T-cell (primary cell): ENCODE measurements at regions not wholly inside any gene's neighbourhood (a gene's known extent, or its start where the extent isn't known, plus 50 kb on each side); places are given as distances from the start of the nearest gene placed in this dataset.

Experiments
- ATAC-seq, 4 experiments: fragments of 200-7000 bp in 3 of 4; fragments of 150-1000 bp in 1 of 4; cut with Tn5 transposase; replicated peaks in 1 of 4; 1 replicate in 3 of 4; 2 replicates in 1 of 4; pipeline ENCODE4 v1.10.0; 2021; ENCODE audit warnings: moderate library complexity in 3 of 4, mild to moderate bottlenecking in 2 of 4, moderate number of reproducible peaks in 1 of 4
- CTCF ChIA-PET, 2 donors: fragments of 300-600 bp; sonication (Branson Sonifier 250); formaldehyde crosslinking; loops; one replicate each; lab custom pipeline; 2022; ENCODE audit warnings: antibody characterized with exemption in 2 of 2; lab: Charles Lee
- POLR2A ChIA-PET, 2 donors: fragments of 300-600 bp; sonication (Branson Sonifier 250); formaldehyde crosslinking; loops; one replicate each; lab custom pipeline; 2022; ENCODE audit warnings: antibody characterized with exemption in 2 of 2; lab: Charles Lee
- DNase-seq, 35 experiments: peaks; one replicate each; pipeline versions ENCODE4 v3.0.0 to v3.0.0-alpha.2; 2013 to 2023
- H3K27ac ChIP-seq: one replicate; pipeline ENCODE4 v1.5.1; 2013; ENCODE audit warnings: low read length
- H3K27me3 ChIP-seq, 2 experiments: replicated peaks in 1 of 2; 1 replicate in 1 of 2; 2 replicates in 1 of 2; pipeline versions ENCODE4 v1.6.1 to v1.7.0; 2013; ENCODE audit warnings: low read length in 1 of 2, mixed read lengths in 1 of 2; ENCODE audit not compliant: control insufficient read depth in 2 of 2, insufficient read depth in 2 of 2; ENCODE audit errors: extremely low read depth in 1 of 2
- H3K36me3 ChIP-seq, 2 donors: 1 replicate in 1 of 2; 2 replicates in 1 of 2; pipeline versions ENCODE4 v1.6.1 to v1.7.0; 2013; ENCODE audit warnings: low read length in 1 of 2; ENCODE audit not compliant: control insufficient read depth in 2 of 2, insufficient read depth in 1 of 2; ENCODE audit errors: extremely low read depth in 1 of 2
- H3K4me1 ChIP-seq, 2 experiments: 1 replicate in 1 of 2; 2 replicates in 1 of 2; pipeline versions ENCODE4 v1.6.1 to v1.7.0; 2013; ENCODE audit warnings: low read length in 2 of 2, mixed read lengths in 1 of 2; ENCODE audit not compliant: insufficient read depth in 2 of 2, control insufficient read depth in 1 of 2; ENCODE audit errors: extremely low read depth in 1 of 2
- H3K4me3 ChIP-seq, 2 donors: 1 replicate in 1 of 2; 2 replicates in 1 of 2; pipeline versions ENCODE4 v1.5.1 to v1.7.0; 2013; ENCODE audit warnings: mild to moderate bottlenecking in 2 of 2, low read length in 1 of 2, moderate library complexity in 1 of 2; ENCODE audit not compliant: control insufficient read depth in 1 of 2; ENCODE audit errors: extremely low read depth in 1 of 2
- H3K9me3 ChIP-seq: 2 replicates; pipeline ENCODE4 v1.7.0; 2013
- H3K27ac Mint-ChIP-seq, 2 donors: one replicate each; pipeline ENCODE4 v1.8.0; 2020 to 2021; ENCODE audit warnings: mild to moderate bottlenecking in 2 of 2, mixed read lengths in 2 of 2
- H3K27me3 Mint-ChIP-seq, 2 donors: one replicate each; pipeline ENCODE4 v1.8.0; 2021 to 2022; ENCODE audit warnings: mixed read lengths in 2 of 2
- H3K36me3 Mint-ChIP-seq: one replicate; pipeline ENCODE4 v1.8.0; 2021; ENCODE audit warnings: mixed read lengths
- H3K4me1 Mint-ChIP-seq, 3 donors: one replicate each; pipeline ENCODE4 v1.8.0; 2020 to 2022; ENCODE audit warnings: mixed read lengths in 3 of 3, mild to moderate bottlenecking in 1 of 3
- H3K4me3 Mint-ChIP-seq, 3 donors: one replicate each; pipeline ENCODE4 v1.8.0; 2020 to 2022; ENCODE audit warnings: mild to moderate bottlenecking in 3 of 3, mixed read lengths in 3 of 3, moderate library complexity in 3 of 3
- H3K9me3 Mint-ChIP-seq, 3 donors: one replicate each; pipeline ENCODE4 v1.8.0; 2020 to 2022; ENCODE audit warnings: mixed read lengths in 3 of 3
- WGBS: methylation state at CpG from one replicate; pipeline ENCODE4 v1.1.5; 2013; ENCODE audit warnings: missing lambda C conversion rate; ENCODE audit not compliant: insufficient coverage; 5-methylcytosine and 5-hydroxymethylcytosine counted together

- ATAC-seq: no peak
- no peak overlapping the region for H3K4me3 ChIP-seq
- CTCF ChIA-PET: interaction anchor here in 1 of 2 donors (0.6 kb wide), 2 partner anchors 8 to 9 kb away, joined by 3 to 4 read pairs; no protein-coding TSS in a partner anchor
- Mint-ChIP-seq H3K4me3 (no peak overlapping the region), H3K9me3 (no peaks in the 10 kb centered on the region), H3K27me3 (peaks cover 30 to 31% of the 10 kb centered on the region in 2 donors), H3K27ac (no peak overlapping the region), H3K4me1 (peaks cover 11 to 19% (median 13%) of the 10 kb centered on the region in 3 donors), H3K36me3 (no peaks in the 10 kb centered on the region)
- peaks cover 0 to 15% of the 10 kb centered on the region in 2 experiments for H3K4me1 ChIP-seq
- H3K27ac ChIP-seq: no peak overlapping the region
- 92% methylated on average over 3 of the region's 7 CpGs for WGBS
- DNase-seq: no peak
- POLR2A ChIA-PET: interaction anchor here in 1 of 2 donors (0.6 kb wide), 1 partner anchor 13 kb away, joined by 7 read pairs; no protein-coding TSS in a partner anchor
- peaks cover 6 to 14% of the 10 kb centered on the region in 2 experiments for H3K27me3 ChIP-seq
- no peaks in the 10 kb centered on the region for H3K9me3 ChIP-seq
- H3K36me3 ChIP-seq: no peaks in the 10 kb centered on the region
Measured at GRCh38 chr13:99907627-99908026, 63.9 kb downstream of the ZIC5 start.

GRCh38 chr13:99907038-99907437 lies 64.5 kb downstream of the ZIC5 start:
- Mint-ChIP-seq H3K36me3 (no peaks in the 10 kb centered on the region), H3K9me3 (no peaks in the 10 kb centered on the region), H3K27ac (no peak overlapping the region), H3K27me3 (peaks cover 30 to 33% of the 10 kb centered on the region in 2 donors), H3K4me3 (no peak overlapping the region), H3K4me1 (peaks cover 9 to 15% (median 11%) of the 10 kb centered on the region in 3 donors)
- no peaks in the 10 kb centered on the region for H3K9me3 ChIP-seq
- no peak overlapping the region for H3K4me3 ChIP-seq
- no peak overlapping the region for H3K27ac ChIP-seq
- DNase-seq: no peak
- H3K36me3 ChIP-seq: no peaks in the 10 kb centered on the region
- WGBS: no CpG with 5 or more reads among the region's 2 CpGs
- ChIA-PET CTCF (interaction anchor here (0.6 kb wide), 2 partner anchors 8 to 9 kb away, joined by 3 to 4 read pairs; no protein-coding TSS in a partner anchor), POLR2A (no interaction called here)
- no peak for ATAC-seq
- peaks cover 0 to 10% of the 10 kb centered on the region in 2 experiments for H3K4me1 ChIP-seq
- peaks cover 6 to 14% of the 10 kb centered on the region in 2 experiments for H3K27me3 ChIP-seq

GRCh38 chr13:99905814-99906213 lies 65.8 kb downstream of the ZIC5 start:
- no peak overlapping the region for H3K27ac ChIP-seq
- Mint-ChIP-seq H3K27ac (no peak overlapping the region), H3K27me3 (peaks cover 21 to 36% of the 10 kb centered on the region in 2 donors), H3K36me3 (no peaks in the 10 kb centered on the region), H3K9me3 (no peaks in the 10 kb centered on the region), H3K4me3 (no peak overlapping the region), H3K4me1 (peaks cover 0 to 3% (median under 1%) of the 10 kb centered on the region in 3 donors)
- H3K9me3 ChIP-seq: no peaks in the 10 kb centered on the region
- ATAC-seq (no peak), DNase-seq (no peak)
- WGBS: no CpG with 5 or more reads among the region's 4 CpGs
- H3K4me3 ChIP-seq: no peak overlapping the region
- H3K27me3 ChIP-seq: peaks cover 6 to 20% of the 10 kb centered on the region in 2 experiments
- no peaks in the 10 kb centered on the region for H3K36me3 ChIP-seq
- POLR2A ChIA-PET: interaction anchor here in 1 of 2 donors (0.6 kb wide), 1 partner anchor 950 kb away, joined by 6 read pairs; no protein-coding TSS in a partner anchor
- CTCF ChIA-PET: interaction anchor here in 1 of 2 donors (0.6 to 1.4 kb wide), 4 partner anchors 7 to 287 kb away, joined by 3 to 16 read pairs (median 4); no protein-coding TSS in a partner anchor
- H3K4me1 ChIP-seq: no peaks in the 10 kb centered on the region

GRCh38 chr13:99905224-99905623 lies 66.3 kb downstream of the ZIC5 start:
- POLR2A ChIA-PET: interaction anchor here in 1 of 2 donors (0.6 to 0.7 kb wide), 2 partner anchors 25 to 949 kb away, joined by 6 to 16 read pairs; no protein-coding TSS in a partner anchor
- Mint-ChIP-seq H3K4me1 (peaks cover 0 to 3% (median 3%) of the 10 kb centered on the region in 3 donors), H3K4me3 (no peak overlapping the region)

GRCh38 chr13:99903140-99903539 lies 68.4 kb downstream of the ZIC5 start:
- H3K4me3 ChIP-seq: no peak overlapping the region
- no peak overlapping the region for H3K27ac ChIP-seq
- no peaks in the 10 kb centered on the region for H3K36me3 ChIP-seq
- H3K4me3 Mint-ChIP-seq: no peak overlapping the region
- peaks cover 31 to 52% of the 10 kb centered on the region in 2 donors for H3K27me3 Mint-ChIP-seq
- H3K36me3 Mint-ChIP-seq: no peaks in the 10 kb centered on the region
- ChIA-PET CTCF (interaction anchor here in 1 of 2 donors (1.0 kb wide), 2 partner anchors 612 to 877 kb away, joined by 3 read pairs; no protein-coding TSS in a partner anchor), POLR2A (no interaction called here)
- 96% methylated on average over 5 of the region's 7 CpGs for WGBS
- H3K4me1 Mint-ChIP-seq: peaks cover 0 to 4% (median 2%) of the 10 kb centered on the region in 3 donors
- no peak overlapping the region for H3K27ac Mint-ChIP-seq
- H3K4me1 ChIP-seq: peaks cover 0 to 6% of the 10 kb centered on the region in 2 experiments
- DNase-seq (no peak), ATAC-seq (no peak)
- H3K9me3 Mint-ChIP-seq: no peaks in the 10 kb centered on the region
- H3K27me3 ChIP-seq: peaks cover 6 to 40% of the 10 kb centered on the region in 2 experiments
- no peaks in the 10 kb centered on the region for H3K9me3 ChIP-seq

More at GRCh38 chr13:99905224-99905623, 66.3 kb downstream of the ZIC5 start:
- Histone ChIP-seq H3K4me1 (peaks cover 0 to 3% of the 10 kb centered on the region in 2 experiments), H3K27ac (no peak overlapping the region), H3K9me3 (no peaks in the 10 kb centered on the region), H3K36me3 (no peaks in the 10 kb centered on the region), H3K4me3 (no peak overlapping the region), H3K27me3 (peaks cover 6 to 25% of the 10 kb centered on the region in 2 experiments)
- WGBS: no CpG with 5 or more reads among the region's 5 CpGs
- DNase-seq: no peak
- Mint-ChIP-seq H3K27me3 (peaks cover 24 to 39% of the 10 kb centered on the region in 2 donors), H3K9me3 (no peaks in the 10 kb centered on the region), H3K36me3 (no peaks in the 10 kb centered on the region), H3K27ac (no peak overlapping the region)
- CTCF ChIA-PET: interaction anchor here (0.6 to 1.4 kb wide), 5 partner anchors 8 to 287 kb away, joined by 3 to 16 read pairs (median 4); no protein-coding TSS in a partner anchor
- no peak for ATAC-seq

GRCh38 chr13:99902657-99903056 lies 68.9 kb downstream of the ZIC5 start:
- peaks cover 0 to 6% of the 10 kb centered on the region in 2 experiments for H3K4me1 ChIP-seq
- no peaks in the 10 kb centered on the region for H3K36me3 Mint-ChIP-seq
- H3K27ac Mint-ChIP-seq: no peak overlapping the region
- no peaks in the 10 kb centered on the region for H3K9me3 ChIP-seq
- ATAC-seq (no peak), DNase-seq (no peak)
- 85% methylated on average over 4 of the region's 4 CpGs for WGBS
- peaks cover 6 to 39% of the 10 kb centered on the region in 2 experiments for H3K27me3 ChIP-seq
- H3K27me3 Mint-ChIP-seq: peaks cover 33 to 57% of the 10 kb centered on the region in 2 donors
- ChIA-PET CTCF (interaction anchor here in 1 of 2 donors (0.7 to 1.0 kb wide), 2 partner anchors 87 to 612 kb away, joined by 3 read pairs; no protein-coding TSS in a partner anchor), POLR2A (no interaction called here)
- no peak overlapping the region for H3K4me3 ChIP-seq
- no peaks in the 10 kb centered on the region for H3K9me3 Mint-ChIP-seq
- H3K4me3 Mint-ChIP-seq: no peak overlapping the region
- no peaks in the 10 kb centered on the region for H3K36me3 ChIP-seq
- H3K4me1 Mint-ChIP-seq: peaks cover 0 to 4% (median 2%) of the 10 kb centered on the region in 3 donors
- no peak overlapping the region for H3K27ac ChIP-seq
